GM21360 (cell line): ENCODE measurements at regions not wholly inside any gene's neighbourhood (a gene's known extent, or its start where the extent isn't known, plus 50 kb on each side); places are given as distances from the start of the nearest gene placed in this dataset.

Source experiments
- ATAC-seq: cut with Tn5 transposase; IDR thresholded peaks from one replicate; pipeline ENCODE4 v1.9.1; 2021; ENCODE audit warnings: mild to moderate bottlenecking, moderate library complexity; ENCODE audit not compliant: unreplicated experiment

- no peak for ATAC-seq
These were observed 142.2 kb downstream of the SNX18 start for GRCh38 chr5:54659700-54660131.

- no peak for ATAC-seq
These were observed 140.5 kb downstream of the SNX18 start for GRCh38 chr5:54658010-54658409.

- ATAC-seq: no peak
These were observed 138.7 kb downstream of the SNX18 start for GRCh38 chr5:54656261-54656728.

- ATAC-seq: no peak
These were observed 138.2 kb downstream of the SNX18 start for GRCh38 chr5:54655761-54656160.

GRCh38 chr5:54655266-54655665 is 137.7 kb downstream of the SNX18 start:
- no peak for ATAC-seq

GRCh38 chr5:54653956-54654614 is 136.5 kb downstream of the SNX18 start:
- no peak for ATAC-seq

GRCh38 chr5:54651482-54652076 is 134.0 kb downstream of the SNX18 start:
- no peak for ATAC-seq

GRCh38 chr5:54649041-54649504 is 131.5 kb downstream of the SNX18 start:
- no peak for ATAC-seq

- peak; percentile 93 for ATAC-seq
These were observed 129.0 kb downstream of the SNX18 start for GRCh38 chr5:54646356-54647101.

- ATAC-seq: no peak
These were observed 128.4 kb downstream of the SNX18 start for GRCh38 chr5:54645882-54646355.

GRCh38 chr5:54644226-54644625 is 126.7 kb downstream of the SNX18 start:
- ATAC-seq: no peak

GRCh38 chr5:54643685-54644106 is 126.1 kb downstream of the SNX18 start:
- ATAC-seq: no peak

GRCh38 chr5:54639621-54640020 is 122.1 kb downstream of the SNX18 start:
- no peak for ATAC-seq

GRCh38 chr5:54638106-54638505 is 120.5 kb downstream of the SNX18 start:
- ATAC-seq: no peak

- no peak for ATAC-seq
These were observed 120.1 kb downstream of the SNX18 start for GRCh38 chr5:54637654-54638053.

GRCh38 chr5:54634089-54634488 is 116.5 kb downstream of the SNX18 start:
- no peak for ATAC-seq

GRCh38 chr5:54632131-54632701 is 114.7 kb downstream of the SNX18 start:
- no peak for ATAC-seq

GRCh38 chr5:54630738-54631359 is 113.3 kb downstream of the SNX18 start:
- no peak for ATAC-seq

GRCh38 chr5:54629115-54629514 is 111.6 kb downstream of the SNX18 start:
- no peak for ATAC-seq

- no peak for ATAC-seq
These were observed 110.5 kb downstream of the SNX18 start for GRCh38 chr5:54628050-54628449.

GRCh38 chr5:54626407-54626806 is 108.8 kb downstream of the SNX18 start:
- ATAC-seq: no peak
